ENCODE measurements at regions not wholly inside any gene's neighbourhood (a gene's known extent, or its start where the extent isn't known, plus 50 kb on each side); places are given as distances from the start of the nearest gene placed in this dataset.
"Not testable (repeated sequence)": the region's sequence is repeated elsewhere in the genome, so short reads cannot be mapped to it uniquely, and the experiment has no call there.

DNA sequence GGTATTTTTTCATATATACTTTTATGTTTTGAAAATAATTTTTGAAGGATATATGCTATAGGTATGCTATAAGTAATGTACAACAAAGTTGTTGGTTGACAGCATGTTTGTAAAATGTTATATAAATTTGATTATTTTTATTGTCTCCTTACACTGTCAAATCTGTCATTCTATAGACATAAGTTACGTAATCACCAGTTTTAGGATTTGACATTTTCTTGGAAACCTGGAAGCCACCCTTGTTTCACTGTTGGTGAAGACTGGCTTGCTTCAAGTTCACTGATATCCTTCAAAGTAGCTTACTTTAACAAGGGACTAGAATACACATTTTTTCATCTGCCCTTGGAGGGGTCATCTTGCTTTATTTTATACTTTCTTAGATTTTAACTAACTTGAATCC is 1288.6 kb upstream of the EYS start:
- DNase-seq: no peak

DNA sequence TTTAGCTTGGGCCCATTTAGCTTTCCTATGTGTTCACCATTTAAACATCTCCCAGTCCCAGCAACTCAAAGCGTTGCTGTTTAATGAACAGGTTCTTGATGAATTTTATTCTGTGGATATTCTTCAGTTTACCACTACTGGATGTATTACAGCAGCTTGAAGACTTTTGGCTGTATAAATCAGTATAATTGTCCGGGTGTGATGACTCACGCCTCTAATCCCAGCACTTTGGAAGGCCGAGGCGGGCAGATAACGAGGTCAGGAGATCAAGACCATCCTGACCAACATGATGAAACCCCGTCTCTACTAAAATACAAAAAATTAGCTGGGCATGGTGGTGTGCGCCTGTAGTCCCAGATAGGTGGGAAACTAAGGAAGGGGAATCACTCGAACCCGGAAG is 1286.7 kb upstream of the EYS start:
- not testable (repeated sequence) for DNase-seq

DNA sequence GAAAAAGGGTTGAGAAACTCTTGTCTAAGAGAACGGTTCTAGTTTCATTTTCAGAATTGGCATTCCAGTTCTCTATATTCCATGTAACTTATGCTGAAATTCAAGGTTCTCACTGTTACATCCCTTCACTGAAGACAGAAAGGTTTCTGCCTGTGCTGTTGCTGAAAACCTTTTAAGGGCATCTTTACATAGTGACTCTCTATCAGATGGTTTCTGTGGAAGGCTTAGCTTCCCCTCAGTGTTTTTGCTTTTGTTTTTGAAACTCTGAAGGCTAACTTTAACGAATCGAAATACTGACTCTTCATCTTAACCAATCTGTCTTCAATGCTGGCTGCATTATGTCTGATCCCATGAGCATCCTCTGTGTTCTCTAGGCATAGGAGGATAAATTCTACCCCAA is 1286.2 kb upstream of the EYS start:
- DNase-seq: no peak

DNA sequence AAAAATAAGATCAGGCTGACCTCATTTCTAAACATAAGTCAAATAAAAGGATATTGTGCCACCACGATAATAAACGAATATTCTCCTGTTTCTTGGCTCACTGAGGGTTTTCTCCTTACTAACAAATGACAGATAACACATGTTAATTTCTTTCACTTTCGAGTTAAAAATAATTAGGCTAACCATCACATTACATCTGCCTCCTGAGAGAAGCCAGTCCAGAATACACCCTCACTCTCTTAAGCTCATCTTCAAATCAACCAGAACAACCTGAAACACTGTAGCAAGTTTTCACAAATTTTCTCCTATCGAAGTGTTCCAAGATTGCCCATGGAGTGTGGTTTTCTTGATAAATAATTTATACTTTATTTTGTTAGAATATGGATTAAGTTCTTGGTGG is 1285.6 kb upstream of the EYS start:
- DNase-seq: no peak

DNA sequence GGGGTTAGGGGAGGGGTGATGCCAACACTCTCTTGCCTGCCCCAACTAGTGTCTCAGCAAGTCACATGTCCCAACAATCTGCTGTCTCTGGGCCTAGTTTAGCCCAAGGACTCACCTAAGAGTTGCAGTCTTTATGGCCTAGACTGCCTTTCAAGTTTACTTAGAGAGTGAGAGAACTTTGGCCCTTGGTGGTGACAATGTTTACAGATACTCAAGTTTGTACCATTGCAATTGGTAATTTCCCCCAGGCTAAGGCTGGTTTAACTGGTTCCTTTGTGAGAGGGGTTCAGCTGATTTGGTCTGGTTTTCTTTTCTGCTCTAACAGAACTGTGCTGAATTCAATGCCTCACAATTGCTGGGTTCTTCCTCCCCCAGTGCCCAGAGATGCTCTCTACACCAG is 1279.9 kb upstream of the EYS start:
- DNase-seq: no peak

DNA sequence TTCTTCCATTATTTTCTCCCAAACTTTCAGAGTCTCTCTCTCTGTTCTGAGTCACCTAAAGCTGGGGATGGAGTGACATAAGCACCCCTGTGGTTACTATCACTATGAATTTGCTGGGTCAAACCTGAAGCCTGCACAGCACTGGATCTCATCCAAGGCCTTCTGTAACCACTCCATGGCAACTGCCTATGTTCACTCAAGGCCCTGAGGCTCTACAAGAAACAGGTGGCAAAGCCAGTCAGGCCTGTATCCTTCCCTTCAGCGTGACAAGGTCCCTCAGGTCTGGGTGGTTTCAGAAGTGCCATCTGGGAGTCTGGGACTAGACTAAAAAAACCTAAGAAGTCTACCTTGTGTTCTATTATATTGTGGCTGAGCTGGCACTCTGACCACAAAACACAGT is 1278.8 kb upstream of the EYS start:
- no peak for DNase-seq

DNA sequence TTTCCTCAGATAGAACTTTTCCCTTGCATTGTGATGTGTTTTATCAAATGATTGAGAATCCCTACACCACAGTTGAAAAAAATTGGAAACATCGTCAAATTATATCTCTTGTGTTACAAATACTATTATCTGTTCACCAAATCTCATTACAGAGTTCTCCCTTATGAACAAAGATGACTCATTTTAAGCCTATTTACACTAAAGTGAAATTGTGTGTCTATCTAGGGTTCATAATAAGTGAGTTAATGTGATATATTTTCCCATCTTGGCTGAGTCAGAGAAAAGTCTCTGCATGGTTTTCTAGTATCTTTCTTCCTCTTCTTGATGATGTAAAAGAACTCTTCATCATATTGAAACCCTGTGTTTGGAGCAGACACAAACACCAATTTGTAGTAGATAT is 1263.3 kb upstream of the EYS start:
- no peak for DNase-seq

DNA sequence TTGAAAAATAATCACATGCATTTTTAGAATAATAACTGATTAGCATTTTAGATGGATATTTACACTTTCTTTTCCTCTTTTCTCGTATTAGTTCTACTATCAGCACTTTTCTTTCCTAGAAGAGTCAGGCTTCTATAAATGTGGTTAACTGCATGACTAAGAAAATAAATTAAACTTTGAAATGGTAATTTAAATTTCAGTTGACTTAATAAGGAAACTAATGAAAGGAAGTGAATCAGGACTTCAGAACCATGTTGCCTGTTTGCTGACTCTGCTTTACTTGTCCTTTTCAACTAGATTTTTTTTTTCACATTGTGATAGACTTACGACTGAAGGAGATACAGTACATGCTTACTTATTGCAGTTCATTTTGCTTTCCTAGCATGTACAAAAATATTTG is 1258.2 kb upstream of the EYS start:
- DNase-seq: no peak

DNA sequence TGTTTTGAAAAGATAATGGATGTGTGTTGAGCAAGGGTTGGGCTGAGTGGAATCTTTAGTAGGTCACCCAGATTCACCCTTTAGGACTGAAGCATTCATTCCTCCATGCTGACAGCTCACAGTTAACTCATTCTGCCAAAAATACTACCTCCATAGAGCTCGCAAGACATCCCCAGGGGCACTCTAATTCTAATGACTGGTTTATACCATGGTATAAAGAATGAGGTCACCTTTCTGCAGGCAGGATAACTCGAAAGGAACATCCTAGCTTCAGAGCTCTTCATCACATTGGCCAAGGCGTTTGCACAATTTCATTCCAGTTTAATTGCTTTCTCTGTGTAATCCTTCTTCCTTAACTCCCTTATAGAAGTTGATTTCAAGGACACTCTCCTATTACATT is 1257.2 kb upstream of the EYS start:
- no peak for DNase-seq

DNA sequence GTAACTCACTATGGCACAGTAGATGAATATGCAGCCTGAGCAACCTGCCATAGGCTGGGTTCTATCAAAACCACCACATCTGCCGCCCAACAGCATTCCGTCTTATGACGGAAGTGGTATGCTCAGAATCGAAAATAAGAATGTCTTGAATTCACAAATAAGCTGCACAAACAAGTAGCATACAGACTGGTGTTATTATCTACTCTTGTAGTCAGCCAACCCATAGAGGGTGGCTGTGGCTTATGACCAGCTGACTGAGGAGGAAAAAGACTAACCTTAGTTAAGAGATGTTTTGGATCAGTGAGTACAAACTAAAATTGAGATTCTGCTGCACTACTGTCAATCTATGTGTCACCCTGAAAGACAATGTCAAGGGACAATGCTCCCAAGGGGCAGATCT is 1255.1 kb upstream of the EYS start:
- no peak for DNase-seq

DNA sequence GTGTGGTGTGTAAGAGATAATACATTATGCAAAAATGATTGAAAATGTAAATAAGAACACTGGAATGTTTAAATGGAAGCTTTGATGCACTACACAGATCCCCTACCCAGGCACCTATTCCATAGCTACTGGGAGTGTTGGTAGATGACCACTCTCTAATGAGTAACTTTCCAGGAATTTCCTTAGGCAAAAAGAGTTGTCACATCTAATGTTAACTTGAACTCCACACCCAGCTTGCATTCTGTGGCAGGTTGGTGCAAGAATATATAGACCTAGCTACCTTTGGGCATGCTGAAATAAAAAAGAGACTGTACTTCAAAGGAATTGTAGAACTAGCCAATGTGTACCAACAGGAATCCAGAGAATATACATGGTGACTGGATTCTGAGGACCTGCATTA is 1254.2 kb upstream of the EYS start:
- no peak for DNase-seq

DNA sequence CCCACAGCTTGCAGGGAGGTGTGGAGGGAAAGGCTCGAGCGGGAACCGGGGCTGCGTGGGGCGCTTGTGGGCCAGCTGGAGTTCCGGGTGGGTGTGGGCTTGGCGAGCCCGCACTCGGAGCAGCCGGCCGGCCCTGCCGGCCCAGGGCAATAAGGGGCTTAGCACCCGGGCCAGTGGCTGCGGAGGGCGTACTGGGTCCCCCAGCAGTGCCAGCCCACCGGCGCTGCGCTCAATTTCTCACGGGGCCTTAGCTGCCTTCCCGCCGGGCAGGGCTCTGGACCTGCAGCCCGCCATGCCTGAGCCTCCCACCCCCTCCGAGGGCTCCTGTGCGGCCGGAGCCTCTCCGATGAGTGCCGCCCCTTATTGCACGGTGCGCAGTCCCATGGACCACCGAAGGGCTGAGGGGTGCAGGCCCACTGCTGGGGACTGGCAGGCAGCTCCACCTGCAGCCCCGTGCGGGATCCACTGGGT is 1242.2 kb upstream of the EYS start:
- no peak for DNase-seq

DNA sequence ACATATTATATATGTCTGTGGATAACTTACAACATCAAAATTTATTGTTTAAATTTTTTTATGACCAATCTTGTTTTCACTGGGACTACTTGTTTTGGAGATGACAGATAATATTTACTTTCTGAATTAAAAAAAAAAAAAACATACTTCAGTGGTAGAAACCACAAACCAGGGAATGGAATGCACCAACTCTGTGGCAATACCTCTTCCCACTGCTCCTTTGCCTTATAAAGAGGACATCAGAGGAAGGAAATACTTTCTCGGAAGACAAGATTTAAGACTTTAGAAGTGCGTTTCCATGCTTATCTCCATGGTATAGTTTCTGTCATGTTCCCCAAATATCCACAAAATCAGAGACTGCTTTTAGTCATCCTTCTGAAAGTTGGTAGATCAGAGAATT is 1241.1 kb upstream of the EYS start:
- no peak for DNase-seq

DNA sequence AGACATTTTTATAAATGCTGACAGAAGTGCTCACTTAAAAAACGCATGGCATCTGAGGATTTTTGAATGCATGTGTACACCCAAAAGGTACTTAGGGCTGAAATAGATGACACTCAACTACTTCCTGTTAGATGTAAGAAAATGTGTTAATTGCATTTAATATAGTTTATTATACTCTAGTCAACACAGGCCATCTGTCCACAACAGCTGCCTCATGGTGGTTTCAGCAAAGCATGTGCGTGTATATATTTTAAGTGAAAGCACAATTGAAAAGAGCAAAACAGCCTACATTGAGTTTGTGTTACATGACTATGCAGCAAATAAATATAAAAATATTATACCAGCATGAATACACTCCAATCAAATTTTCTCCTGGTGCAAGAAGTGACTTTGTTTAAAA is 1233.0 kb upstream of the EYS start:
- no peak for DNase-seq

DNA sequence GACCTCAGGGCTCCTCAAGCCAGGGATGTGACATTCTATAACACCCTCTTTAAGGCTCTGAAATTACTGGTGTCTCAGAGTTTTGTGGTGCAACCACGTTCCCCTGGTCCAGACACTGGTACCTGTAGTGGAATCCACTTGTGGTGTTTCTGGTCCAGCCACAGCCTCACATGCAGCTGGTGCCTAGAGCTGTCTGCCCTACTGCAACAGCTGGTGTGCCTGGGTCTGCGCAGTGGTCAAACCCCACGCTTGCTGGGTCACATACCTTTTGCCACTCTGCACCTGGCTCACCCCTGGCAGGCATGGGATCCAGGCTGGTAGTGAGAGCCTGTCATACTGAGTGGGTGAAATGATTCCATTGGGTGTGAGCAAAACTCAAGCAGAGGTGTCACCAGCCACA is 1230.2 kb upstream of the EYS start:
- no peak for DNase-seq

DNA sequence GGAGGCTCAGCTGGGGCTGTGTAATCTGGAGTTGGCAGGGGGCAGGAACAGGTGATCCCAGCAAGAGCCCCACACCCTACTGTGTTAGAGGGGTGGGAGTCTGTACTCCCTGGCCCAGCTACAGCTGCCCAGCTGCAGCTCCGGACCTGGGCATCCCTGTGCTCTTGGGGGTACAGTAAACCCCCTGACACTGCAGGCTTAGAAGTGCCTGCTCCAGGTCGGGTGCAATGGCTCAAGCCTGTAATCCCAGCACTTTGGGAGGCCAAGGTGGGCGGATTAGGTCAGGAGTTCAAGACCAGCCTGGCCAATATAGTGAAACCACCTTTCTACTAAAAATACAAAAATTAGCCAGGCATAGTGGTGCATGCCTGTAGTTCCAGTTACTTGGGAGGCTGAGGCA is 1228.6 kb upstream of the EYS start:
- no peak for DNase-seq

DNA sequence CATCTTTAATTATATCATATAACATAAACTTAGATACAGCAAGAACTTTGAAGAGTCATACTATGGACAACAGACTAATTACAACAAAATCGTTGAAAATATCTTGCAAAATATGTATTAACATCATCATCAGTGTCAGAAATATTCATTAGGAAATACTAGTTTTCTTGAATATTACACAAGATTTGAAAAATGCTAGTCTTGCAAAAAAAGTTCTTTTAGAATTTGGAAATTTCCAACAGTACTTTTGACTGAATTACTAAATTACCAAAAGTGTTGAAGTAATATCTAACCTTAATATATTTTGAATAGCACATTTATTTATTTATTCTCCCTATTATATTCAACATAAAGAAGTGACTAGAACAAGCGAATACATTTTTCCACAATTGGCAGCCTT is 1224.8 kb upstream of the EYS start:
- DNase-seq: no peak

DNA sequence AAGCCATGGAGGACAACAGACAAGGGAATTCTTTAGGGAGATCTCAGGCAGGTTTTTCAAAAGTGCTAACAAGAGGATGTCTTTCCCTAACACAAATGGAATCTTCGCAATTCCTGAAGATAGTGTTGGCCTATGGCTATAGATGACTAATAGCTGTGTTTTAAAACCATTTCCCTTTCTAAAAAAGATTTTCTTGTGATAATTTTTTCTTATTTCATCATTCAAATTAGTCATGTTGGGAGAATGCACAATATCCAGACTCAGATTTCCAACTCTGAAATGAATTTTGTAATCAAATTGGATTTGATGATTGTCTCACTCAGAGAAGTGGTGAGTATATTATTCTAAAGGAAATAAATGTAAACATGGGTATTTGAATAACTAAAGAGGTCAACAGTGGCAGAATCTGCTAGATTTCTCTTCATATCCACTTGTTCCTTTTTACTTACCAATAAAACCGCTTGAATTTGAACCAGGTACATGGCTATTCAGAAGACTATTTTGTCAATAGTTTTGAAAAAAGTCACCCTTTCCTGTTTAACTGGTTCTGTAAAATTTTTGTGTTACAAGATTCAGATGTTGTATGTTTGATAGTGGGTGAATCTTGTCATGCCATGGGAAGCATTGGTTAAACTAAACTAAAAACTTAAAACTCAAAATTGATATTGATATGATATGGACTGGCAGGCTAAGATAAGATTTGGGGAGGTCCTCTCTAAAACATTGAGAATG is 1223.7 kb upstream of the EYS start:
- DNase-seq: no peak

DNA sequence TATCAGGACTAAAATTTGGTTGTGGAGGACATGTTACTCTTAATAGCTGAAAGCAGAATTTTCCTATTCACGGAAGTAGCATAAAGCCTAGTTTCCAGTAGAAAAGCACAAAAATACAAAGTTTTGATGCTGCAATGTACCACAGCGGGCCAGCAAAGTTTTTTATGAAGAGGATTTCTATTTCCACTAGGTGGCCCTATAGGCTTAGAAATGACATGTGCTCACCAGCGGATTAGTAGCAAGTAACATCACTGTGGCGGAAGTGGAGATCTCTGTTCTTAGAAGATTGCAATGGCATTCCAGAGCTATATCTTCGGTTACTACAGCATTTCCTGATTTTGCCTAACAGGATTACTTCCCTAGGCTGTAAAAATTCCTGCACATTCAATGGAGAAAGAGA is 1219.0 kb upstream of the EYS start:
- DNase-seq: no peak

DNA sequence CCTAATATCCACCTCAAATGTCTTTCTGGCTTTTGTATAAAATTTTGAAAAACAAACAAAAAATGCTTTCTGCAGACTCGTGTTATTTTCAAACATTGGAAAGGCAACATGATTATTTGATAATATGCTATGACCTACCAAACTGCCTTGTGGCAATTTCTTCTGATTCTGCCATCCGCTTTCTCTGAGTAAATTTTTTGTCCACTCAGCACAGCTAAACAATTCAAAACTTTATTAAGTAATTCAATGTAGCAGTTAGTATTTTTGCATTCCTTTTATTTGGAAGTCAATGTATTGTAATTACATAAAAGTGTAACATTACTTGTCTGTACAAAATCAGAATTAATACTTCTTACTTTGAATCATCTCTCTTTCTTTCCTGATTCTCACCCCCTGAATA is 1206.6 kb upstream of the EYS start:
- no peak for DNase-seq

DNA sequence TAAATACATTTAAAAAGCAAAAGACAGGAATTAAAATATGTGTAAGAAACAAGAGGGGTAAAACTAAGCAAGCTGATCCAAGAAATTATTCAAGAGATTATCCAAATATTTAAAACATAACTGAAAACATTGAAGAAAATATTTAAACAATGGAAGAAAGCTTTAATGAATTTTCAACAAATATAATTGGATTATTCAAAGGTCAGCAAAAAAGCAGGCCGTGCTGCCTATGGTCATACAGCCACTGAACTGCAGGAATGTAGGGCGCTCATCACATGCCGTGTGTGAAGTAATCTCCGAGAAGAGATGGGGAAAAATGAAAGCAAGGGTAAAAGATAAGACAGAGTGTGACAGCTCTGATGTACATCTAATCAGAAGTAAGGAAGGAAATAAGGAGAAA is 1195.4 kb upstream of the EYS start:
- no peak for DNase-seq

DNA sequence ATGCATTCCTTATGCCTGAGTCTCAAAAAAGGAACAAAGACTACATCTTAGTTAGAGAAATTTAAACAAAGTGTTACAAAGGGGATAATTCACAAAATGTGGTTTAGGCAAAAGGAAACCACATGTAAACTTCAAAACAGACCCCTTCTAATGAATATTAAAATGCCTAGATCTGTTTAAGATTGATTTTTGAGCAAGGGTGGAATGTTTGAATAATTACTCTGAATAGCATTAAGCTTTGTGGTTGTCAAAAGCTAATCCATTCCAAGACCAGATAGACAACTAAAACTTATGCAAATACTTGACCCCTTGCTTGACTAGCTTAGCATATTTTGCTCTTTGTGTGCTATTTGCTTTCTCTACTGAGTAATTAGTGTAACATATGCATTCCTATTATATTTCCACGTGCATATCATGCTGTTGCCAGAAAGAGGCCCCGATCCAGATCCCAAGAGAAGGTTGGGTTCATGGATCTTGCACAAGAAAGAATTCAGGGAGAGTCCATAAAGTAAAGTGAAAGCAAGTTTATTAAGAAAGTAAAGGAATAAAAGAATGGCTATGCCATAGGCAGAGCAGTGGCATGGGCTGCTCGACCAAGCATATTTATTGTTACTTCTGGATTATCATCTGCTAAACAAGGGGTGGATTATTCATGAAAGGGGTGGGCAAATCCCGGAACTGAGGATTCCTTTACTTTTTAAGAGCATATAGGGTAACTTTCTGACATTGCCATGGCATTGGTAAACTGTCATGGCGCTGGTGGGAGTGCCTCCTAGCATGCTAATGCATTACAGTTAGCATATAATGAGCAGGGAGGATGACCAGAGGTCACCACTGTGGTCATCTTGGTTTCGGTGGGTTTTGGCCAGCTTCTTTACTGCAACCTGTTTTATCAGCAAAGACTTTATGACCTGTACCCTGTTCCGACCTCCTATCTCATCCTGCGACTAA is 1193.4 kb upstream of the EYS start:
- no peak for DNase-seq

DNA sequence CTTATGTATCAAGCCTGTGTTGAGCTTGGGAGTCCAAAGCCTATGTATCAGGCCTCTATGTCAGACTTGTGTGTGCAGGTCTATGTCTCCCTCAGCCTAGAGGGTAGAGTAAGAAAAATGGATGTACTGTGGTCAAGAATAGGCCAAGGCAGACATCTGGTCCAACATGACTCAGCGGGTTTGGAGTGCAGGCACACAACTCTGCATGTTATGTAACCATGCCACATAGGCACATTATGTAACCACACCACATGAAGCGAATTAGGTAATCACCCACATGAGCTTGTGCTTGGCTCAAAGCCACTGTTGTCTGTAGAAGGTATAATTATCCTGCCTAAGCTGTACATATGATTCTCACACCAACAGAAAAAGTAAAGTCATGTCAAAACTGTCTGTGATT is 1190.5 kb upstream of the EYS start:
- no peak for DNase-seq

DNA sequence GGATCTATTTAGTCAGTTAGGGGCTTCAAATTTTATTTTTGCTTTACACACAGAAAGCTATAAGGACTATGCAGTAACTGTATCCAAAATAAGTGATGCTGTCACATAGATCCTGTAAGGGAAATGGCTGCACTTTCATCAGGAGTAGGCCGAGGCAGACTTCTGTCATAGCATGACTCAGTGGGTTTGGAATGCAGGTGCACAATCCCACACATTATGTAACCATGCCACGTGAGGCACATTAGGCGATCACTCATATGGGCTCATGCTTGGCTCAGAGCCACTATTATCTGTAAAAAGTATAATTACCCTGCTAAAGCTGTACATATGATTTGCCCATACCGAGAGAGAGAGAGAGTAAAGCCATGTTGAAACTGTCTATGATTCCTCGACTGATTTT is 1189.4 kb upstream of the EYS start:
- no peak for DNase-seq
